SK-N-SH treated with all-trans-retinoic acid at 6 μM for 48 hours (cell line): ENCODE measurements at regions not wholly inside any gene's neighbourhood (a gene's known extent, or its start where the extent isn't known, plus 50 kb on each side); places are given as distances from the start of the nearest gene placed in this dataset.

Experiments
- ATAC-seq: fragments of 200-7000 bp; cut with Tn5 transposase; 3 replicates; pipeline ENCODE4 v1.9.1; 2020; ENCODE audit warnings: mild to moderate bottlenecking, moderate library complexity
- ARNTL ChIP-seq: fragments of 450-650 bp; formaldehyde crosslinking; IDR thresholded peaks from 2 replicates; pipeline ENCODE4 v1.5.0; 2020; ENCODE audit warnings: low read depth, mild to moderate bottlenecking, moderate library complexity, borderline replicate concordance
- BACH2 ChIP-seq: fragments of 250-450 bp; sonication (Bioruptor Pico); IDR thresholded peaks from 2 replicates; pipeline ENCODE4 v1.9.0; 2021; ENCODE audit warnings: mild to moderate bottlenecking, borderline replicate concordance
- CSDC2 ChIP-seq: fragments of 250-450 bp; sonication (Bioruptor Pico); IDR thresholded peaks from 2 replicates; pipeline ENCODE4 v1.5.0; 2020; ENCODE audit warnings: mild to moderate bottlenecking, moderate library complexity
- ESRRG ChIP-seq: fragments of 250-450 bp; sonication (Bioruptor Pico); IDR thresholded peaks from 2 replicates; pipeline ENCODE4 v1.6.1; 2021; ENCODE audit warnings: mild to moderate bottlenecking
- GLIS3 ChIP-seq: fragments of 250-450 bp; sonication (Bioruptor Pico); IDR thresholded peaks from 2 replicates; pipeline ENCODE4 v1.5.0; 2020; ENCODE audit warnings: mild to moderate bottlenecking, moderate library complexity
- ISL1 ChIP-seq: fragments of 250-450 bp; sonication (Bioruptor Pico); IDR thresholded peaks from 2 replicates; pipeline ENCODE4 v2.1.2; 2022; ENCODE audit warnings: mild to moderate bottlenecking, moderate library complexity
- OSR1 ChIP-seq: fragments of 250-450 bp; sonication (Bioruptor Pico); IDR thresholded peaks from 2 replicates; pipeline ENCODE4 v1.8.0; 2022; ENCODE audit warnings: moderate library complexity, mild to moderate bottlenecking, inconsistent platforms
- PPARA ChIP-seq: fragments of 250-450 bp; sonication (Bioruptor Pico); IDR thresholded peaks from 2 replicates; pipeline ENCODE4 v1.5.0; 2020; ENCODE audit warnings: mild to moderate bottlenecking, borderline replicate concordance
- RARB ChIP-seq: fragments of 250-450 bp; sonication (Bioruptor Pico); IDR thresholded peaks from 2 replicates; pipeline ENCODE4 v1.8.0; 2021; ENCODE audit warnings: mild to moderate bottlenecking, moderate library complexity
- SNAI2 ChIP-seq: fragments of 250-450 bp; sonication (Bioruptor Pico); IDR thresholded peaks from 2 replicates; pipeline ENCODE4 v1.5.0; 2020; ENCODE audit warnings: mild to moderate bottlenecking, moderate library complexity
- TCF4 ChIP-seq: fragments of 250-450 bp; sonication (Bioruptor Pico); IDR thresholded peaks from 2 replicates; pipeline ENCODE4 v1.8.0; 2021; ENCODE audit warnings: mild to moderate bottlenecking, moderate library complexity, borderline replicate concordance
- TOX ChIP-seq: fragments of 250-450 bp; sonication (Bioruptor Pico); IDR thresholded peaks from 2 replicates; pipeline ENCODE4 v1.8.0; 2021; ENCODE audit warnings: mild to moderate bottlenecking, moderate library complexity, borderline replicate concordance
- ZC3H10 ChIP-seq: fragments of 250-450 bp; sonication (Bioruptor Pico); IDR thresholded peaks from 2 replicates; pipeline ENCODE4 v1.5.1; 2021; ENCODE audit warnings: mild to moderate bottlenecking, moderate library complexity
- ZFP3 ChIP-seq: fragments of 250-450 bp; sonication (Bioruptor Pico); IDR thresholded peaks from 2 replicates; pipeline ENCODE4 v1.5.0; 2020; ENCODE audit warnings: mild to moderate bottlenecking, moderate library complexity
- ZFP30 ChIP-seq: fragments of 450-650 bp; formaldehyde crosslinking; IDR thresholded peaks from 2 replicates; pipeline ENCODE4 v1.5.0; 2022; ENCODE audit warnings: mild to moderate bottlenecking, moderate library complexity
- ZNF565 ChIP-seq: fragments of 450-650 bp; formaldehyde crosslinking; conservative IDR thresholded peaks from 2 replicates; pipeline ENCODE4 v1.5.0; 2020; ENCODE audit warnings: low read depth, mild to moderate bottlenecking, moderate library complexity
- ZNF70 ChIP-seq: fragments of 450-650 bp; formaldehyde crosslinking; IDR thresholded peaks from 2 replicates; pipeline ENCODE4 v1.5.0; 2020; ENCODE audit warnings: mild to moderate bottlenecking, moderate library complexity
- ZNF8 ChIP-seq: fragments of 450-650 bp; formaldehyde crosslinking; IDR thresholded peaks from 2 replicates; pipeline ENCODE4 v1.5.0; 2020; ENCODE audit warnings: mild to moderate bottlenecking, moderate library complexity
- TF ChIP-seq, protein P1 (sequence below): fragments of 250-450 bp; sonication (Bioruptor Pico); IDR thresholded peaks from 2 replicates; pipeline ENCODE4 v1.5.1; 2020; ENCODE audit warnings: low read depth, mild to moderate bottlenecking, moderate library complexity
- TF ChIP-seq, protein P2 (sequence below): fragments of 250-450 bp; sonication (Bioruptor Pico); IDR thresholded peaks from 2 replicates; pipeline ENCODE4 v1.5.0; 2020; ENCODE audit warnings: mild to moderate bottlenecking, moderate library complexity
- TF ChIP-seq, protein P3 (sequence below): fragments of 250-450 bp; sonication (Bioruptor Pico); IDR thresholded peaks from 2 replicates; pipeline ENCODE4 v1.8.0; 2020; ENCODE audit warnings: mild to moderate bottlenecking, moderate library complexity, borderline replicate concordance
- TF ChIP-seq, protein P4 (sequence below): fragments of 250-450 bp; sonication (Bioruptor Pico); IDR thresholded peaks from 2 replicates; pipeline ENCODE4 v1.8.0; 2021; ENCODE audit warnings: low read depth, mild to moderate bottlenecking, moderate library complexity, borderline replicate concordance
- TF ChIP-seq, protein P5 (sequence below): fragments of 250-450 bp; sonication (Bioruptor Pico); IDR thresholded peaks from 2 replicates; pipeline ENCODE4 v1.5.1; 2021; ENCODE audit warnings: mild to moderate bottlenecking, moderate library complexity

DNA sequence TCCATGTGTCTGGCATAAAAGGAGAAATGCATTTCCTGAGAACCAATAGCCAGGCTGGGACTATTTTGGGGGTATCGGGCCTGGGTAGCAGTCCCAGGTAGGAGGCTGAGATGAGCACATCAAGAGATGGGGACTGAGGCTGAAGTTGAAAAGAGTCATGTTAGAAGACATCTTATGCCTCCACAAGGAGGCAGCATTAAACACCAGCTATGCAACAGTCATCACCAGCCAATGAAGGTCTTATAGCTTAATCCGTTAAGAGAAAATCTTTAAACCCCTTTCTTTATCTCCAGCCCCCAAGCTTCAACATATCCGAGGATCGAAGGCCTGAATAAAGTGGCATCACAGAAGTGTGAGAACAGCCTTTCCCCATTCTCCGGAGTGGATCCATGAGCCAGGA is 640.7 kb upstream of the PTBP2 start:
- no peak for TF ChIP-seq GLIS3 (CRISPR knock-in tag)
- no peak for TF ChIP-seq TOX
- TF ChIP-seq, protein P1, sequence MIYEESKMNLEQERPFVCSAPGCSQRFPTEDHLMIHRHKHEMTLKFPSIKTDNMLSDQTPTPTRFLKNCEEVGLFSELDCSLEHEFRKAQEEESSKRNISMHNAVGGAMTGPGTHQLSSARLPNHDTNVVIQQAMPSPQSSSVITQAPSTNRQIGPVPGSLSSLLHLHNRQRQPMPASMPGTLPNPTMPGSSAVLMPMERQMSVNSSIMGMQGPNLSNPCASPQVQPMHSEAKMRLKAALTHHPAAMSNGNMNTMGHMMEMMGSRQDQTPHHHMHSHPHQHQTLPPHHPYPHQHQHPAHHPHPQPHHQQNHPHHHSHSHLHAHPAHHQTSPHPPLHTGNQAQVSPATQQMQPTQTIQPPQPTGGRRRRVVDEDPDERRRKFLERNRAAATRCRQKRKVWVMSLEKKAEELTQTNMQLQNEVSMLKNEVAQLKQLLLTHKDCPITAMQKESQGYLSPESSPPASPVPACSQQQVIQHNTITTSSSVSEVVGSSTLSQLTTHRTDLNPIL (CRISPR knock-in tag) = no peak
- no peak for TF ChIP-seq ZFP30 (CRISPR knock-in tag)
- TF ChIP-seq, protein P2, sequence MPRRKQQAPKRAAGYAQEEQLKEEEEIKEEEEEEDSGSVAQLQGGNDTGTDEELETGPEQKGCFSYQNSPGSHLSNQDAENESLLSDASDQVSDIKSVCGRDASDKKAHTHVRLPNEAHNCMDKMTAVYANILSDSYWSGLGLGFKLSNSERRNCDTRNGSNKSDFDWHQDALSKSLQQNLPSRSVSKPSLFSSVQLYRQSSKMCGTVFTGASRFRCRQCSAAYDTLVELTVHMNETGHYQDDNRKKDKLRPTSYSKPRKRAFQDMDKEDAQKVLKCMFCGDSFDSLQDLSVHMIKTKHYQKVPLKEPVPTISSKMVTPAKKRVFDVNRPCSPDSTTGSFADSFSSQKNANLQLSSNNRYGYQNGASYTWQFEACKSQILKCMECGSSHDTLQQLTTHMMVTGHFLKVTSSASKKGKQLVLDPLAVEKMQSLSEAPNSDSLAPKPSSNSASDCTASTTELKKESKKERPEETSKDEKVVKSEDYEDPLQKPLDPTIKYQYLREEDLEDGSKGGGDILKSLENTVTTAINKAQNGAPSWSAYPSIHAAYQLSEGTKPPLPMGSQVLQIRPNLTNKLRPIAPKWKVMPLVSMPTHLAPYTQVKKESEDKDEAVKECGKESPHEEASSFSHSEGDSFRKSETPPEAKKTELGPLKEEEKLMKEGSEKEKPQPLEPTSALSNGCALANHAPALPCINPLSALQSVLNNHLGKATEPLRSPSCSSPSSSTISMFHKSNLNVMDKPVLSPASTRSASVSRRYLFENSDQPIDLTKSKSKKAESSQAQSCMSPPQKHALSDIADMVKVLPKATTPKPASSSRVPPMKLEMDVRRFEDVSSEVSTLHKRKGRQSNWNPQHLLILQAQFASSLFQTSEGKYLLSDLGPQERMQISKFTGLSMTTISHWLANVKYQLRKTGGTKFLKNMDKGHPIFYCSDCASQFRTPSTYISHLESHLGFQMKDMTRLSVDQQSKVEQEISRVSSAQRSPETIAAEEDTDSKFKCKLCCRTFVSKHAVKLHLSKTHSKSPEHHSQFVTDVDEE (CRISPR knock-in tag) = no peak
- no peak for TF ChIP-seq ZNF565
- TF ChIP-seq RARB (CRISPR knock-in tag) = no peak
- TF ChIP-seq OSR1 (CRISPR knock-in tag) = no peak
- no peak for TF ChIP-seq SNAI2
- TF ChIP-seq CSDC2 (CRISPR knock-in tag) = no peak

DNA sequence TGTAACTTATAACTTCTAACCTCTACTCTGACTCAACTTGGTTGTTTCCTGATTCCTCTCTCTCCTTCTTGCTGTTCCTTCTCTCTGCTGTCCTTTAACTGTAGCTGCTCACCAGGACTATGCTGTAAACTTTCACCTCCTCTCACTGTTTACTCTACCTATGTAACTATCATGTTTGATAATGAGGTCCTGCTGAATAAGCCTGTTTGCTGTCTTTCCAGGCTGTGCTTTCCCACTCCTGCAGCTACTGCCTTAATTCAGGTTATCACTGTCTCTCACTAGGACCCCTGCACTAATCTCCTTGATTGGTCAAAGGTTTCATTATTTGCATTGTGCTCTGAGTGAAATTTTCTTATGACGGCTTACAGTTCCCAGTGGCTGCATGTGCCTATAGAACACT is 633.9 kb upstream of the PTBP2 start:
- no peak for ATAC-seq
- TF ChIP-seq OSR1 (CRISPR knock-in tag) (no peak), BACH2 (CRISPR knock-in tag) (no peak), ZC3H10 (no peak), ISL1 (no peak), ZNF565 (no peak), ZNF8 (CRISPR knock-in tag) (no peak), ZNF70 (CRISPR knock-in tag) (no peak), TCF4 (CRISPR knock-in tag) (no peak), ESRRG (no peak), ZFP3 (no peak), CSDC2 (CRISPR knock-in tag) (no peak), TOX (no peak), ARNTL (CRISPR knock-in tag) (no peak)
- TF ChIP-seq, protein P3, sequence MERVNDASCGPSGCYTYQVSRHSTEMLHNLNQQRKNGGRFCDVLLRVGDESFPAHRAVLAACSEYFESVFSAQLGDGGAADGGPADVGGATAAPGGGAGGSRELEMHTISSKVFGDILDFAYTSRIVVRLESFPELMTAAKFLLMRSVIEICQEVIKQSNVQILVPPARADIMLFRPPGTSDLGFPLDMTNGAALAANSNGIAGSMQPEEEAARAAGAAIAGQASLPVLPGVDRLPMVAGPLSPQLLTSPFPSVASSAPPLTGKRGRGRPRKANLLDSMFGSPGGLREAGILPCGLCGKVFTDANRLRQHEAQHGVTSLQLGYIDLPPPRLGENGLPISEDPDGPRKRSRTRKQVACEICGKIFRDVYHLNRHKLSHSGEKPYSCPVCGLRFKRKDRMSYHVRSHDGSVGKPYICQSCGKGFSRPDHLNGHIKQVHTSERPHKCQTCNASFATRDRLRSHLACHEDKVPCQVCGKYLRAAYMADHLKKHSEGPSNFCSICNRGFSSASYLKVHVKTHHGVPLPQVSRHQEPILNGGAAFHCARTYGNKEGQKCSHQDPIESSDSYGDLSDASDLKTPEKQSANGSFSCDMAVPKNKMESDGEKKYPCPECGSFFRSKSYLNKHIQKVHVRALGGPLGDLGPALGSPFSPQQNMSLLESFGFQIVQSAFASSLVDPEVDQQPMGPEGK (CRISPR knock-in tag) = no peak
- TF ChIP-seq, protein P4, sequence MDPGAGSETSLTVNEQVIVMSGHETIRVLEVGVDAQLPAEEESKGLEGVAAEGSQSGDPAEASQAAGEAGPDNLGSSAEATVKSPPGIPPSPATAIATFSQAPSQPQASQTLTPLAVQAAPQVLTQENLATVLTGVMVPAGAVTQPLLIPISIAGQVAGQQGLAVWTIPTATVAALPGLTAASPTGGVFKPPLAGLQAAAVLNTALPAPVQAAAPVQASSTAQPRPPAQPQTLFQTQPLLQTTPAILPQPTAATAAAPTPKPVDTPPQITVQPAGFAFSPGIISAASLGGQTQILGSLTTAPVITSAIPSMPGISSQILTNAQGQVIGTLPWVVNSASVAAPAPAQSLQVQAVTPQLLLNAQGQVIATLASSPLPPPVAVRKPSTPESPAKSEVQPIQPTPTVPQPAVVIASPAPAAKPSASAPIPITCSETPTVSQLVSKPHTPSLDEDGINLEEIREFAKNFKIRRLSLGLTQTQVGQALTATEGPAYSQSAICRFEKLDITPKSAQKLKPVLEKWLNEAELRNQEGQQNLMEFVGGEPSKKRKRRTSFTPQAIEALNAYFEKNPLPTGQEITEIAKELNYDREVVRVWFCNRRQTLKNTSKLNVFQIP = no peak
- TF ChIP-seq, protein P5, sequence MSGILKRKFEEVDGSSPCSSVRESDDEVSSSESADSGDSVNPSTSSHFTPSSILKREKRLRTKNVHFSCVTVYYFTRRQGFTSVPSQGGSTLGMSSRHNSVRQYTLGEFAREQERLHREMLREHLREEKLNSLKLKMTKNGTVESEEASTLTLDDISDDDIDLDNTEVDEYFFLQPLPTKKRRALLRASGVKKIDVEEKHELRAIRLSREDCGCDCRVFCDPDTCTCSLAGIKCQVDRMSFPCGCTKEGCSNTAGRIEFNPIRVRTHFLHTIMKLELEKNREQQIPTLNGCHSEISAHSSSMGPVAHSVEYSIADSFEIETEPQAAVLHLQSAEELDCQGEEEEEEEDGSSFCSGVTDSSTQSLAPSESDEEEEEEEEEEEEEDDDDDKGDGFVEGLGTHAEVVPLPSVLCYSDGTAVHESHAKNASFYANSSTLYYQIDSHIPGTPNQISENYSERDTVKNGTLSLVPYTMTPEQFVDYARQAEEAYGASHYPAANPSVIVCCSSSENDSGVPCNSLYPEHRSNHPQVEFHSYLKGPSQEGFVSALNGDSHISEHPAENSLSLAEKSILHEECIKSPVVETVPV = no peak
- TF ChIP-seq, all 23 proteins: peak for 0

More for the DNA sequence above, 640.7 kb upstream of the PTBP2 start:
- ATAC-seq = no peak

DNA sequence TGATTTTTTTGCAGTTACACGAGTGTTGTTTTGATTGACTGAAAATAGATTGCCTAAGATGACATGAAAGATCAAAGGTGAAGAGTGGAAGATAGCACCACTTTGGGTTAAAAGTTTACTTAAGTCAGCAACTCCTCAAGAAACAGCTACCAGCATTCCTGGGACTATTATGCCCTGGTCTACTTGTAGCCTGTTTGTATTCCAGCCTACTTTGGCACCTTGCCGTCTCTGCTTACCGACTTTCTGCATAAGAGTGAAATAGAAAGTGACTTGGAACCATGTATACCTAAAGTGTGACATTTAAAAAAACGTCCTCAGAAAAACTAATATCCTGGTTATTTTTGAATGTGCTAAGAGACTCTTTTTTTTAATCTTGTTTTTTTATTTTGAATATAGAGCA is 631.5 kb upstream of the PTBP2 start:
- ATAC-seq = no peak
- TF ChIP-seq PPARA (CRISPR knock-in tag) (no peak), CSDC2 (CRISPR knock-in tag) (no peak), ZC3H10 (no peak), TOX (no peak), BACH2 (CRISPR knock-in tag) (no peak), ISL1 (no peak), ZNF70 (CRISPR knock-in tag) (no peak), ARNTL (CRISPR knock-in tag) (no peak), ZNF565 (no peak), GLIS3 (CRISPR knock-in tag) (no peak), ZNF8 (CRISPR knock-in tag) (no peak)
- TF ChIP-seq, protein P2 (CRISPR knock-in tag) = no peak
- TF ChIP-seq, protein P5 = no peak
